H54 (cell line): ENCODE measurements at regions not wholly inside any gene's neighbourhood (a gene's known extent, or its start where the extent isn't known, plus 50 kb on each side); places are given as distances from the start of the nearest gene placed in this dataset.

Experiments used
- DNase-seq: peaks from one replicate; pipeline ENCODE4 v3.0.0; 2011; ENCODE audit warnings: low spot score, mixed read lengths; ENCODE audit not compliant: insufficient read length
- FAIRE-seq: peaks from 3 replicates; lab custom pipeline; 2011; peaks lifted over from hg19 to GRCh38; lab: Jason Lieb, UNC
- POLR2A ChIP-seq: IDR thresholded peaks from 2 replicates; pipeline ENCODE4 v1.6.1; 2011; ENCODE audit warnings: low read depth, mild to moderate bottlenecking, low read length

DNA sequence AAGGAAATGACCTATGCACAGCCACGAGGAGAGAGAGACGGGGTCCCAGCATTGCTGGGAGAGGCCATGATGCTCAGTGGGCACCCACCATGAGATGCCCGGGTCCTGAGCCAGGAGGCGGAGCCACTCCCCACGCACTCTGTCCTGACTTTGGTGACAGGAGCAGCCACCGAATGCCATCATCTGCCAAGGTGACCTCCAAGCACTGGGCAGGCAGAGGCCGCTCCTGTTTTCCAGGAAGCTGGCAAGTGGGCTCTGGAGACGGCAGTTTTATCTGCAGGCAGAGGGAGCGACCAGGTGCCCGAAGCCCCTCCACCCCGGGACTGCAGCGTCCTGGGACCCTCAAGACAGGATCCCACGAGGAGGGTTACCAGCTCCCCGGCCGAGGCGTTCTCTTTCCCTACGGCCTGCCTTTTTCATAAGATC, 453.9 kb downstream of the BRD1 start:
- FAIRE-seq = no peak
- no peak for TF ChIP-seq POLR2A
- no peak for DNase-seq

DNA sequence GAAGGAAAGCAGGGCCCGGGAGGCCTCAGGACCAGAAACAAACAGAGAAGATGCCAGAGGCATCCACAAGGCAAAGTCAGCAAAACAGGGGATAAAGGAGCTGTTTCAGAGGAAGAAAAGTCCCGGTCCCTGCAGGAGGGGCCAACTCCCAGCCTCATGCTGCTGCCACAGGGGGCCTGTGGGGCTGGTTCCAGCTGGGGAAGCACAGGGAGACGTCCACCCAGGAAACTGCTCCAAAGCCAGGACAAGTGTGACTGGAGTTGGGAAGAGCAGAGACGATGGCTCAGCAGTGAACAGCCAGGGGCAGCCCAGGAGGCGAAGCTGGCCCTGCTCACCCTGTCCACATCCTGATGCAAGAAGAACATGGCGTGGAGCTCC, 454.4 kb downstream of the BRD1 start:
- no peak for TF ChIP-seq POLR2A
- no peak for DNase-seq
- no peak for FAIRE-seq

DNA sequence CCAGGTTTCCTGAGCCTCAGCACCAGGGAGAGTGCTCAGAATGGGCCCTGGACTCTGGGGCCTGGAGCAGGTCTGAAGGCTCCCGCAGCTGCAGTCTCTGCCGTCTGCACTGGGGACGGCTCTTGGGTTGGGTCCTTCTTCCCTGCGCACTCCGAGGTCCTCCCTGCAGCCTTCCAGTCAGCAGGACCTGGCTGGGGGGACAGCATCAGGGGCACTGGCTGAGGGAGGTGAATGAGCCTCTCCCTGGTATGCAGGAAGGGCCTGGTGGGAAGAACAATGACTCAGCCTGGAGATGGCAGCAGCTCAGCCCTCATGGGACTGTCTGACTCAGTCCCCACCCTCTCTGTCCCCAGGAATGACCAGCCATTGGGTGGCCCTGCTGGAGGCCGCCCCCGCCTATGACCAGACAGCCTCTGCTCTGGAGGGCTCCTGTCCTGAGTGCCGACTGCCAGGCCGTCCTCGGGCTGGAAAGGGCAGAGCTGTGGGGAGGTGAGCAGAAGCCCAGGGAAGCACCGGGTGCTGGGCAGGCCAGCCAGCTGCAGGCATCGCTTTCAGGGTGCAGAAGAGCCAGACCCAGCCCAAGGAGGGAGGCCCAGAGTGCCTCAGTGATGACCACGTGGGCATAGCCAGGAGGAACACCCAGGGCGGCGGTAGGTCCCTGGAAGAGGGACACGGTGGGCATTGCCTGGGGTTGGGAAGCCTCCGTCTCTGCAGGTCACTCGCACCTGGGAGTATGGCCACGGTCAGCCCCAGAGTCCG, 455.0 kb downstream of the BRD1 start:
- FAIRE-seq (no peak), DNase-seq (peak; percentile 49)
- peak; percentile 54 for TF ChIP-seq POLR2A

DNA sequence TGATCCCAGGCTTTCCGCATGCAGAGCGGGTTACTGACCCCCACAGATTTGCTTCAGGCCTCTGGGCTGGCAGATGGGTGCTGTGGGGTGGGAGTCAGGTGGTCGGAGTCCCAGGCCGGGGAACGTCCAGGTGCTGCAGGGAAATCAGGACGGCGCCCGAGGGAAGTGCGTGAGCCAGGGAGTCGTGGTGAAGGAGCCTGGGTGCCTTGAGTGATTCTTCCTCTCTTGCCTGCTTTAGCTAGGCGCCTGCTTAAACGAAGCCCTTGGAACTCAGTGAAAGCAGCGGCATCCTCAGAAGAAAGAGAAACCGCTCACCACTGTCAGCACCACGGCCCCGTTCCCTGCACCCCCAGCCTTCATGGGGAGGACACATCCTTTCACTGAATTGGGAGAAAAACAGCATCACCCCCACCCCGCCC, 455.6 kb downstream of the BRD1 start:
- DNase-seq (no peak), FAIRE-seq (no peak)
- no peak for TF ChIP-seq POLR2A

DNA sequence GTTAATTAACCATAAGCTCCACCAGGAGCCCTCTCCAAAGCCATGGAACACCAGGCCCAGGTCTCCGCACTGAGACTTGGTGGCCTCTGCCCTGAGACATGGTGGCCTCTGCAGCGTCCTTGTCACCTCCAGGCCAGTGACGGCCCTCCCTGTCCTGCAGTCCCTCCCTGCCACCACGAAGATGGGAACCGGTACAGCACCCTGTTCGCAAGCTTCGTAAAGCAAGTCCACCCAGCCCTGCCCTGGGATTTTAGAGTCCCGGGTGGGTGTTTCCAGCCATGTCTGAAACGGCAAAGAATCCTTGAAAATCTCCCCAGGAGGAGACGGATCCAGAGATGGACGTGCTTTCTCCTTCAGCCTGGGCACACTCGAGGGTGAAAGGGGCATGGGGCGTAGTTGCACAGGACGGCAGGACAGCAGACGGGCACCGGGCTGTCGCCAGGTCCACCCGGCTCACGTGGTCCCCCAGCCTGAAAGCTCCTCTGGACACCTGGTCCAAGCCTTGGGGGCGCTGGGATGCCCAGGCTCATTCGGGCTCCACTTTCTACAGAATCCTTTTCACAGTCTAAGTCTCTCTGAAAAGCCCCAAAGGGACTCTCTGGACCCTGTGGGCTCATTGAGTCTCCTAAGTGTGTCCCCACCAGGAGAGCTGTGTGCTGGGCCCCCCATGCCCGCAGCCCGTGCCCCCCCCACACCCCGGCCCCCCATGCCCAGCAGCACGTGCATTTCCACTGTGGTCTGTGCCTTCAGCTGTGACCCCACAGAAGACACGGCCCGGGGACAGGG, 456.2 kb downstream of the BRD1 start:
- no peak for FAIRE-seq
- no peak for DNase-seq
- TF ChIP-seq POLR2A = no peak

DNA sequence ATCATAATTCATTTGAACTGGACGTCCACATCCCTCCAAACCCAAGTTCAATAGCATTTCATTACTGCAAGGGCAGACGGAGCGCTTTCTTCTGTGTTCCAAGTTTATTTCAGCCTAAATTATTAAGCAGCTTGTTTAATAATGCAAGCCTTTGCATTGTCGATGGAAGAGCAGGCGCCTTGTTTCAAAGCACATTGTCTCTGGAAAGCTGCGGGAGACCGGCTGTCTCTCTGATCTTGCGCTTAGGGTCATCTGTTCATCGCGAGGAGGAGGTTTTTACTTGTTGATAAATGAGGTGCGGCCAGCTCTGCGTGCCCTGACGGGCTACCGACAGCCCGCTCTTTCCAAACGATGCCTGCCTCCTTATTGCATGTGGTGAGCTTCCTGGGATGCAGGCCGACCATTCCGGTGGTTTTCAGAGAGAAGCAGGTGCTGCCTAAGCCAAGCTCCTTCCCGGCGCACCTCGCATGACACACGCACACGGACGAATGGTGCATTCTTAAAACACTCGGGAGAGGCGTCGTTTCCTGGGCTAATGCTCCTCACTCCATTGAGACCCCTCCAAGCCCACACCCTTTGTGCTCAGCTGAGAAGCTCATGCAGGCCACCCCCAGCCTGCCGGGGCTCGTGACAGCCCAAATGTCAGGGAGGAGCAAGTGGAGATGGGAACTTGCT, 456.9 kb downstream of the BRD1 start:
- DNase-seq (no peak), FAIRE-seq (no peak)
- TF ChIP-seq POLR2A = no peak

DNA sequence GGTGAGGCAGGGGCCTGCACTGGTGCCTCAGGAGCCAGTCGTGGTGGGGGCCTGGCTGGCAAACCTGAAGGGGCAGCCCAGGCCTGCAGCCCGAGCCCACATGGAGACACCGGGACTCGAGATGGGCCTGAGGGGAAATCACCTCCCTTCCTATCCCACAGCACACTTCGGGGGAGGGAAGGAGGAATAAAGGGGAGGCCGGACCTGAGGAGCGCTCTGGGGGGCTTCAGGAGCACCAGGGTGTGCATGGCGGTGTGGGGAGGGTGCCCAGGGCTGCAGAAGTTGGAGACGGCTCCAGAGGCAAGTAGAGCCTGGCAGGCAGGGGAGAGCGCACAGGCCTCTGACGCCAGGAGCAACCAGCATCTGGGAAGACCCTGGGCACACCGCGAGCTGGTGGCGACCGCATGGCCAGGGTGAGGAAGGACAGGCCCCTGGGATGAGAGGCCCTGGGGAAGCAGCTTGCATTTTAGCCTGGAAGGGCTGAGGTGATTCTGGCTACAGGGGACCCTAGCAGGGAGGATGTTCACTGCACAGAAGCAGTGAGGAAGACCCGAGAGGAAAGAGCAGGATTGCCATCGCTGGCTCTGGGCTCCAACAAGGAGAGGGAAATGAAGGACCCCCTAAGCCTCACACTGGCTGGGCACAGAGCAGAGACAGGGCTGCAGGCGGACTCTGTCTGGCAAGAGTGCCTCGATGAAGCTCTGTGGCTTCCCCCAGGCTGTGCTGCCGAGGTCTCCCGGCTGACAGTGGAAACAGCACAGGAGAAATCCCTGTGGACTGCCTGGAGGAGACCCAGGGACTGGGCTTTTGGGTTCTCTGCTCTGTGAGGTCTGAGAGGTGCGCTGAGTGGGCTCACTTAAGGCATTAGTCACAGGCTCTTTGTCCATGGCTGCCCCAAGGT, 457.7 kb downstream of the BRD1 start:
- FAIRE-seq = no peak
- no peak for DNase-seq
- TF ChIP-seq POLR2A = no peak

DNA sequence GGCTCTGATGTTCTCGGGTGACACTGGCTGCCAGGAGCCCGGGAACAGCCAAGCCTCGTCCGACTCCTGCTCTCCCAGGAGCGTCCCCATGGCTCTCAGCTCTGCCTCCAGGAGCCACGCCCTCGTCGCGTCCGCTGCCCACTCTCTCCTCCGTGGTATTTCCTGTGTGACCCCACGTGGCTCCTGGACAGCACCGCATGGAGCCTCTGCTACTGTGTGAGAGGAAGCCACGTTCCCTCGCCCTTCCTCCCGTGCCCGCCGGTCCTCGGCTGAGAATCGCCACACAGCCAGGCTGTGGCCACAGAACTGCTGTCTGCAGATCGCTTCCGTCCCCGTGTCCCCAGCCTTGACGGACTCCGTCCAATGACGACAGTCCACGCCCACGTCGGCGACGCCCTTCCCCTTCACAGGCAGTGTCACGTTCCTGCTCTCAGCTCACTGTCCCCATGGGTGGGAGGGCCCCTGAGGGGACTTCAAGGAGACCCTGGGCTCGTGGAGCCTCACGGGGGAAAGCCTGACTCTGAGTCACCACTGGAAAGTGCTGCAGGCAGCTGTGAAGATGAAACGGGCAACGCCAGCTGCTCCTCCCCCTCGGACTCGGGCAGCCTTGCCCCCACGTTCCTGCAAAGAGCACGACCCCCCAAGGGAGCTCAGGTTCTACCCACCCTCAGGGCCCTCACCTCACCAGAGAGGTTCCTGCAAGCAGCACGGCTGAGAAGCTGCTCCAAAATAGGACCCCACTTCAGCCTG, 458.5 kb downstream of the BRD1 start:
- peak; percentile 74 for TF ChIP-seq POLR2A
- DNase-seq (peak; percentile 9), FAIRE-seq (no peak)

DNA sequence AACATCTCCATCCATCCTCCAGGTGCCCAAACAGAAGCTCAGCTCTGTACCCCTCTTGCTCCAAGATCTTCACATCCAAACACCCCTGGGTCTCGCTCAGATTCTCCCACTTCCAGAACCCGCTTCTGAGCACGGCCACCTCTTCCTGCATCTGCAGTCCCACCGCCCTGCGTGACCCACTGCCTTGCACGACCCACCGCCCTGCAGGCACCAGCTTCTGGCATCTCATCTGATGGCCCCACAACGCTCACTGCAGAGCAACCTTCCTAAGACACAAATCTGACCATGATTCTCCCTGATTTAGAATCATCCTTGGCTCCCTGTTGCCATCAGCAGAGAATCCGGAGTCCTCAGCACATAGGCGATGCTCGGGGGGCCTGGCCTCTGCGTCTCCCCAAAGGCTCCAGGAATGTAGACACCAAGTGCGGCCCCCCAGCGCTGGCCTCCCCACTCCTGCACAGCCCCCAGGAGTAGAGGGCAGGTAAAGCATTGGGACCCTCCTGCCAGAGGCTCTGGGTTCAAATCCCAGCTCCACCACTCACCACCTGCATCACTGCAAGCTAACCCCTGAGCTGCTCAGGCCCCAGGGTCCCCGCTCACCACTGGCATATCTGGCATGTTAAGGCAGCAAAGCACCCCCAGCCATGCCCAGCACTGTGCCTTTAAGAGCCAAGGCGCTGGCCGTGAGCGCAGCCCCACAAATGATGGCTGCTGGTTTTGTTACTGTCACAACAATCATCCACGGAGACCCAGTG, 459.3 kb downstream of the BRD1 start:
- FAIRE-seq (no peak), DNase-seq (no peak)
- no peak for TF ChIP-seq POLR2A

DNA sequence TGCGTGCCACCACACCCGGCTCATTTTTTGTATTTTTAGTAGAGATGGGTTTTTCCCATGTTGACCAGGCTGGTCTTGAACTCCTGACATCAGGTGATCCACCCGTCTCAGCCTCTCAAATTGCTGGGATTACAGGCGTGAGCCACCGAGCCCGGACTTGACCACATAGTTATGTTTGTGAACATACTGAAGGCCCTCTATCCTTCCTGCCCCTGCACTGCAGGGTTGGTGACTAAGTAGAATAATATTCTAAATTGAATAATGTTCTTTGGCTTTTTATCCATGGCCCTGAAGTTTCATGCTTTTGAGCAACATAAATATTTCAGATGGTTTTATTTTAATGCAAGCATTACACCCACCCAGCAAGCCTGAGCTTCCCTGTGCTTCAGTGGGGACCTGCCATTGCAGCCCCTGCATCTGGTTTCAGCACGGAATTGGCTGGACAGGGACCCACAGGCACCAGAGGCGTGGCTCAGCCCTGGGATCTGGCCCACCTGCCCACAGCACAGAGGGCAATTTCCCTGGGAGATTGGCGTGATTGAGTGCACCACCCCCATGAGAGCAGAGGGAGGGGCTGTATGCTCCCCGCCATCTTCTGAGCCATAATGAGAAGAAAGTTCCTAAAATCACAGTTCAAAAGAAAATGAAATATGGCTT, 460.5 kb downstream of the BRD1 start:
- FAIRE-seq (no peak), DNase-seq (peak; percentile 29)
- no peak for TF ChIP-seq POLR2A

DNA sequence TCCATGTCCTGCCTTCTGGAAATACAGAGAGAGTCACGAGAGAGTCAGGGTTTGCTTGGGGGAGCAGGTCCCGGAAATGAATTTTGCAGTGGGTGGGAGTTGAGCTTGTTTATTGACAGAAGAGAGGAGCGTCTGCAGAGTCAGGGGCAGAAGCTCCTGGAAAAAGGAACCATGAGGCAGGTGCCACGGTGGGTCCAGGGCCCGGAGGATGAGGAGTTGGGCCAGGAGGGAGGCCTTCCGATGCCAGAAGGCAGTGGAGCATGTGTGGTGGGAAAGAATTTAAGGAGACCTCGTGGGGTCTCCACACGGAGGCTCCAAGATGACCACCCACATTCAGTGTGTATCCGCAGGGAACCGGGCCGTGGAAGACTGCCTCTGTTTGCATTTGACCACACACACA, 461.2 kb downstream of the BRD1 start:
- FAIRE-seq (no peak), DNase-seq (no peak)
- no peak for TF ChIP-seq POLR2A

DNA sequence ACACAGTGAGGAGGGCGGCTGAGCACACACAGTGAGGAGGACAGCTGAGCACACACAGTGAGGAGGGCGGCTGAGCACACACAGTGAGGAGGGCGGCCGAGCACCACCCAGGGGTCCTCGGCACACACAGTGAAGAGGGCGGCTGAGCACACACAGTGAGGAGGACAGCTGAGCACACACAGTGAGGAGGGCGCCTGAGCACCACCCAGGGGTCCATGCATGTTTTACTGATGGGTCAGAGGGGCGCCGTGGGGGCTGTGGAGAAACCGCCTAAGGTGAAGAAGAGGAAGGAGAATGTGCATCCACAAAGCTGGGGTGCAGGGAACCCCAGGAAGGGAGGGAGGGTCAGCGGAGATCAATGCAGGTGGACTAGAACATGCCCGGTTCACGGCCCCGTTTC, 461.8 kb downstream of the BRD1 start:
- TF ChIP-seq POLR2A = no peak
- no peak for DNase-seq
- FAIRE-seq = no peak
